ENCODE measurements at regions not wholly inside any gene's neighbourhood (a gene's known extent, or its start where the extent isn't known, plus 50 kb on each side); places are given as distances from the start of the nearest gene placed in this dataset.

DNA sequence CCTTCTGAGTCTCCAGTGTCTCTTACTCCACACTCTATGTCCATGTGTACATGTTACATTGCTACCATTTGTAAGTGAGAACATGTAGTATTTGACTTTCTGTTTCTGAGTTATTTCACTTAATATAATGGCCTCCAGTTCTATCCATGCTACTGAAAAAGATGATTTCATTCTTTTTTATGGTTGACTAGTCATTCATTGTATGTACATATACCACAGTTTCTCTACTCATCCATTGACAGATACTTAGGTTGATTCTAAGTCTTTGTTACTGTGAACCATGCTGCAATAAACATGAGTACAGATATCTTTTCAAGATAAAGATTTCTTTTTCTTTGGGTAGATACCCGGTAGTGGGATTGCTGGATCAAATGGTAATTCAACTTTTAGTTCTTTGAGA is 107.1 kb upstream of the CHD1 start:
- Histone ChIP-seq H2BK12ac (ENCODE audit: insufficient read length, low read depth, low read length) (no peak overlapping the region), H3K14ac (ENCODE audit: insufficient read depth, low read length) (no peak overlapping the region), H3K4me2 (ENCODE audit: insufficient read depth, insufficient read length, low read length) (no peak overlapping the region), H3K56ac (ENCODE audit: insufficient read length, low read depth, low read length) (no peak overlapping the region), H3K79me1 (ENCODE audit: insufficient read depth, low read depth, low read length, poor library complexity, severe bottlenecking) (no peaks in the 10 kb centered on the region), H2BK15ac (ENCODE audit: low read depth, low read length) (no peak overlapping the region), H3K18ac (ENCODE audit: insufficient read length, low read depth, low read length) (no peak overlapping the region), H2AK5ac (ENCODE audit: insufficient read length, low read length) (no peak overlapping the region), H3K4ac (ENCODE audit: low read depth, low read length) (no peak overlapping the region), H3K9ac (ENCODE audit: extremely low read depth, insufficient read length, low read length) (no peak overlapping the region), H3K9me3 (ENCODE audit: control insufficient read depth, low read depth, low read length) (no peaks in the 10 kb centered on the region), H2BK20ac (ENCODE audit: low read depth, low read length, poor library complexity, severe bottlenecking) (no peak overlapping the region), H2BK120ac (ENCODE audit: low read depth, low read length, poor library complexity, severe bottlenecking) (no peak overlapping the region), H4K8ac (replicated peaks; ENCODE audit: insufficient read length, low read depth, low read length) (no peak overlapping the region), H4K5ac (ENCODE audit: insufficient read length, low read depth, low read length) (no peak overlapping the region), H3K4me1 (ENCODE audit: insufficient read depth, low read length) (peaks cover 2% of the 10 kb centered on the region; the same call in 1 of the 2 replicates), H3K23me2 (ENCODE audit: insufficient read length, low read depth, low read length, poor library complexity, severe bottlenecking) (no peaks in the 10 kb centered on the region), H3K27me3 (ENCODE audit: insufficient read depth, low read length) (no peaks in the 10 kb centered on the region), H4K91ac (ENCODE audit: insufficient read length, low read depth, low read length) (no peak overlapping the region), H3K79me2 (ENCODE audit: insufficient read depth, low read length) (no peaks in the 10 kb centered on the region), H2BK5ac (ENCODE audit: insufficient read length, low read length) (no peak overlapping the region), H4K20me1 (ENCODE audit: control insufficient read depth, insufficient read depth, insufficient read length) (no peaks in the 10 kb centered on the region), H3K23ac (ENCODE audit: insufficient read length, low read depth, low read length) (no peak overlapping the region), H3T11ph (ENCODE audit: low read length) (no peak overlapping the region), H2AFZ (ENCODE audit: low read length) (no peak overlapping the region), H3K27ac (ENCODE audit: insufficient read length, low read depth, low read length) (no peak overlapping the region)
- Mint-ChIP-seq H3K36me3 (ENCODE audit: insufficient read depth in 1 of 3, low read depth in 3 of 3) (no peaks in the 10 kb centered on the region), H3K9me3 (no peaks in the 10 kb centered on the region), H3K4me1 (peaks cover 0 to 4% of the 10 kb centered on the region in 2 experiments; a peak in 3 of 4 replicates), H3K4me3 (no peak overlapping the region), H3K27ac (no peak overlapping the region), H3K27me3 (ENCODE audit: low read depth) (peaks cover 4% of the 10 kb centered on the region; the same call in 1 of the 2 replicates)
- WGBS (ENCODE audit: extremely low coverage, insufficient read length, low lambda C conversion rate) = no CpG with 5 or more reads among the region's 1 CpG
- DNase-seq = no peak
- TF ChIP-seq, protein P1, sequence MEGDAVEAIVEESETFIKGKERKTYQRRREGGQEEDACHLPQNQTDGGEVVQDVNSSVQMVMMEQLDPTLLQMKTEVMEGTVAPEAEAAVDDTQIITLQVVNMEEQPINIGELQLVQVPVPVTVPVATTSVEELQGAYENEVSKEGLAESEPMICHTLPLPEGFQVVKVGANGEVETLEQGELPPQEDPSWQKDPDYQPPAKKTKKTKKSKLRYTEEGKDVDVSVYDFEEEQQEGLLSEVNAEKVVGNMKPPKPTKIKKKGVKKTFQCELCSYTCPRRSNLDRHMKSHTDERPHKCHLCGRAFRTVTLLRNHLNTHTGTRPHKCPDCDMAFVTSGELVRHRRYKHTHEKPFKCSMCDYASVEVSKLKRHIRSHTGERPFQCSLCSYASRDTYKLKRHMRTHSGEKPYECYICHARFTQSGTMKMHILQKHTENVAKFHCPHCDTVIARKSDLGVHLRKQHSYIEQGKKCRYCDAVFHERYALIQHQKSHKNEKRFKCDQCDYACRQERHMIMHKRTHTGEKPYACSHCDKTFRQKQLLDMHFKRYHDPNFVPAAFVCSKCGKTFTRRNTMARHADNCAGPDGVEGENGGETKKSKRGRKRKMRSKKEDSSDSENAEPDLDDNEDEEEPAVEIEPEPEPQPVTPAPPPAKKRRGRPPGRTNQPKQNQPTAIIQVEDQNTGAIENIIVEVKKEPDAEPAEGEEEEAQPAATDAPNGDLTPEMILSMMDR (conservative IDR thresholded peaks at IDR 0.05) = no peak
